ENCODE measurements at regions not wholly inside any gene's neighbourhood (a gene's known extent, or its start where the extent isn't known, plus 50 kb on each side); places are given as distances from the start of the nearest gene placed in this dataset.
"Not testable (repeated sequence)": the region's sequence is repeated elsewhere in the genome, so short reads cannot be mapped to it uniquely, and the experiment has no call there.

- DNase-seq (ENCODE audit: low spot score), result no peak
Observed at GRCh38 chr5:17978954-17979353, 344.7 kb downstream of the TAF11L14 start.

GRCh38 chr5:17982626-17983025 is 348.4 kb downstream of the TAF11L14 start:
- DNase-seq (ENCODE audit: low spot score), result not testable (repeated sequence)

GRCh38 chr5:17989036-17989435 is 354.8 kb downstream of the TAF11L14 start:
- DNase-seq (ENCODE audit: low spot score), result no peak

- no peak for DNase-seq (ENCODE audit: low spot score)
Observed at GRCh38 chr5:17989567-17990563, 355.6 kb downstream of the TAF11L14 start.

GRCh38 chr5:17991775-17992174 is 357.5 kb downstream of the TAF11L14 start:
- no peak for DNase-seq (ENCODE audit: low spot score)

- DNase-seq (ENCODE audit: low spot score), result no peak
Observed at GRCh38 chr5:17992291-17992690, 358.0 kb downstream of the TAF11L14 start.

GRCh38 chr5:17995997-17996396 is 361.7 kb downstream of the TAF11L14 start:
- no peak for DNase-seq (ENCODE audit: low spot score)

- no peak for DNase-seq (ENCODE audit: low spot score)
Observed at GRCh38 chr5:17999858-18000257, 365.6 kb downstream of the TAF11L14 start.

- DNase-seq (ENCODE audit: low spot score), result no peak
Observed at GRCh38 chr5:18000744-18001143, 366.5 kb downstream of the TAF11L14 start.

GRCh38 chr5:18003312-18003711 is 369.1 kb downstream of the TAF11L14 start:
- DNase-seq (ENCODE audit: low spot score), result no peak

GRCh38 chr5:18003784-18004183 is 369.5 kb downstream of the TAF11L14 start:
- DNase-seq (ENCODE audit: low spot score), result no peak

- not testable (repeated sequence) for DNase-seq (ENCODE audit: low spot score)
Observed at GRCh38 chr5:18006235-18006634, 372.0 kb downstream of the TAF11L14 start.

- no peak for DNase-seq (ENCODE audit: low spot score)
Observed at GRCh38 chr5:18008940-18009339, 374.7 kb downstream of the TAF11L14 start.

- no peak for DNase-seq (ENCODE audit: low spot score)
Observed at GRCh38 chr5:18010053-18010452, 375.8 kb downstream of the TAF11L14 start.

GRCh38 chr5:18018472-18018871 is 384.2 kb downstream of the TAF11L14 start:
- no peak for DNase-seq (ENCODE audit: low spot score)

GRCh38 chr5:18023275-18023674 is 389.0 kb downstream of the TAF11L14 start:
- DNase-seq (ENCODE audit: low spot score), result no peak

GRCh38 chr5:18023986-18024385 is 389.7 kb downstream of the TAF11L14 start:
- no peak for DNase-seq (ENCODE audit: low spot score)

- DNase-seq (ENCODE audit: low spot score), result no peak
Observed at GRCh38 chr5:18024542-18024941, 390.3 kb downstream of the TAF11L14 start.

GRCh38 chr5:18027241-18027867 is 393.1 kb downstream of the TAF11L14 start:
- no peak for DNase-seq (ENCODE audit: low spot score)

GRCh38 chr5:18028036-18028435 is 393.8 kb downstream of the TAF11L14 start:
- no peak for DNase-seq (ENCODE audit: low spot score)

GRCh38 chr5:18032744-18033143 is 398.5 kb downstream of the TAF11L14 start:
- DNase-seq (ENCODE audit: low spot score), result no peak

GRCh38 chr5:18036531-18036930 is 402.3 kb downstream of the TAF11L14 start:
- no peak for DNase-seq (ENCODE audit: low spot score)

GRCh38 chr5:18037718-18038117 is 403.5 kb downstream of the TAF11L14 start:
- DNase-seq (ENCODE audit: low spot score), result no peak

All from putamen (tissue), 1 donor.